SK-N-SH (cell line): ENCODE measurements at regions not wholly inside any gene's neighbourhood (a gene's known extent, or its start where the extent isn't known, plus 50 kb on each side); places are given as distances from the start of the nearest gene placed in this dataset.
"Not testable (repeated sequence)": the region's sequence is repeated elsewhere in the genome, so short reads cannot be mapped to it uniquely, and the experiment has no call there.

Experiments used
- CTCF ChIA-PET: fragments of 300-600, 350-600 bp; formaldehyde crosslinking; extraction: SDS; loops from one replicate; lab custom pipeline; 2021; lab: Yijun Ruan, JAX
- POLR2A ChIA-PET: fragments of 350-600 bp; sonication (Branson Sonifier 250); formaldehyde crosslinking; extraction: SDS; loops from one replicate; lab custom pipeline; 2020; ENCODE audit warnings: antibody characterized with exemption, inconsistent platforms; lab: Yijun Ruan, JAX
- DNase-seq: peaks from one replicate; pipeline ENCODE4 v3.0.0; 2012
- H2AFZ ChIP-seq: fragments of 200-600 bp; sonication (generic); 2 replicates; pipeline ENCODE4 v1.8.1; 2016; ENCODE audit warnings: antibody characterized with exemption, mild to moderate bottlenecking, low read depth
- H3F3A ChIP-seq: fragments of 200-600 bp; sonication (generic); replicated peaks from 2 replicates; pipeline ENCODE3; 2016; ENCODE audit warnings: antibody characterized with exemption, mild to moderate bottlenecking; ENCODE audit not compliant: insufficient read depth
- H3K27ac ChIP-seq, 2 experiments: fragments of 200-500 bp in 1 of 2; fragments of 200-600 bp in 1 of 2; sonication (Bioruptor generic) in 1 of 2; sonication (generic), shearing (Covaris generic) in 1 of 2; 2 replicates each; pipeline versions ENCODE4 v1.5.1 to v1.6.1; 2014 to 2016; ENCODE audit warnings: low read depth in 2 of 2, inconsistent platforms in 1 of 2, low read length in 1 of 2, mild to moderate bottlenecking in 1 of 2, mixed read lengths in 1 of 2
- H3K27me3 ChIP-seq: fragments of 200-600 bp; sonication (generic), shearing (Covaris generic); 2 replicates; pipeline ENCODE4 v1.6.1; 2016; ENCODE audit warnings: mixed run types; ENCODE audit not compliant: insufficient read depth
- H3K36me3 ChIP-seq, 2 experiments: fragments of 200-500 bp in 1 of 2; fragments of 200-600 bp in 1 of 2; sonication (Bioruptor generic) in 1 of 2; sonication (generic) in 1 of 2; replicated peaks in 1 of 2; 2 replicates each; pipeline versions ENCODE3 to v1.5.1; 2014 to 2016; ENCODE audit warnings: low read length in 1 of 2, mild to moderate bottlenecking in 1 of 2; ENCODE audit not compliant: insufficient read depth in 2 of 2, control insufficient read depth in 1 of 2
- H3K4me1 ChIP-seq, 2 experiments: fragments of 200-500 bp in 1 of 2; fragments of 200-600 bp in 1 of 2; sonication (Bioruptor generic) in 1 of 2; sonication (generic), shearing (Covaris generic) in 1 of 2; 2 replicates each; pipeline versions ENCODE4 v1.5.1 to v1.6.1; 2014 to 2016; ENCODE audit warnings: low read depth in 1 of 2, low read length in 1 of 2, mixed run types in 1 of 2; ENCODE audit not compliant: insufficient read depth in 2 of 2, control insufficient read depth in 1 of 2
- H3K4me2 ChIP-seq: fragments of 200-600 bp; sonication (generic), shearing (Covaris generic); 2 replicates; pipeline ENCODE4 v1.6.1; 2017; ENCODE audit warnings: mixed run types
- H3K4me3 ChIP-seq, 2 experiments: fragments of 200-500 bp in 1 of 2; fragments of 200-600 bp in 1 of 2; sonication (Bioruptor generic) in 1 of 2; sonication (generic), shearing (Covaris generic) in 1 of 2; 2 replicates each; pipeline versions ENCODE4 v1.5.1 to v1.8.1; 2014 to 2016; ENCODE audit warnings: low read depth in 2 of 2, inconsistent platforms in 1 of 2, low read length in 1 of 2, mild to moderate bottlenecking in 1 of 2, mixed read lengths in 1 of 2, moderate library complexity in 1 of 2
- H3K79me2 ChIP-seq: fragments of 200-600 bp; sonication (generic); 2 replicates; pipeline ENCODE4 v1.8.1; 2017; ENCODE audit warnings: mild to moderate bottlenecking; ENCODE audit not compliant: insufficient read depth
- H3K9ac ChIP-seq: fragments of 200-600 bp; sonication (generic); 2 replicates; pipeline ENCODE4 v1.6.1; 2017; ENCODE audit warnings: mixed run types
- H3K9me2 ChIP-seq: fragments of 200-600 bp; sonication (generic); 2 replicates; pipeline ENCODE4 v1.6.1; 2017; ENCODE audit warnings: mixed run types
- H3K9me3 ChIP-seq: fragments of 200-600 bp; sonication (generic); 2 replicates; pipeline ENCODE4 v1.6.1; 2017; ENCODE audit warnings: mixed run types, mild to moderate bottlenecking, moderate library complexity
- H4K20me1 ChIP-seq: fragments of 200-600 bp; sonication (generic); 2 replicates; pipeline ENCODE4 v1.6.1; 2017; ENCODE audit warnings: mild to moderate bottlenecking, mixed run types; ENCODE audit not compliant: insufficient read depth
- CHD2 ChIP-seq: fragments of 150-350 bp; IDR thresholded peaks from 2 replicates; pipeline ENCODE4 v1.6.1; 2018; ENCODE audit warnings: low read length; ENCODE audit not compliant: partially characterized antibody
- EP300 ChIP-seq, 2 experiments: IDR thresholded peaks; 2 replicates each; pipeline versions ENCODE4 v1.4.0 to v1.6.1; 2012; ENCODE audit warnings: borderline replicate concordance in 1 of 2, low read depth in 1 of 2, low read length in 1 of 2
- EZH2phosphoT487 ChIP-seq: fragments of 200-600 bp; sonication (generic); IDR thresholded peaks from 2 replicates; pipeline ENCODE4 v1.6.1; 2017; ENCODE audit warnings: low read depth, mixed run types, mild to moderate bottlenecking, antibody characterized with exemption, moderate library complexity, borderline replicate concordance
- FOSL2 ChIP-seq: IDR thresholded peaks from 2 replicates; pipeline ENCODE4 v1.4.0; 2012; ENCODE audit warnings: low read depth, mild to moderate bottlenecking, moderate library complexity, borderline replicate concordance
- FOXJ3 ChIP-seq: sonication (generic); formaldehyde crosslinking; IDR thresholded peaks from 2 replicates; pipeline ENCODE4 v1.5.1; 2020; ENCODE audit warnings: mild to moderate bottlenecking, missing genetic modification reagents
- FOXM1 ChIP-seq: IDR thresholded peaks from 2 replicates; pipeline ENCODE4 v1.4.0; 2012; ENCODE audit warnings: low read depth, mild to moderate bottlenecking
- MXI1 ChIP-seq: IDR thresholded peaks from 2 replicates; pipeline ENCODE4 v1.6.1; 2012; ENCODE audit warnings: mild to moderate bottlenecking, low read depth, low read length, improper control_type of control experiment
- NFIC ChIP-seq: IDR thresholded peaks from 2 replicates; pipeline ENCODE4 v1.4.0; 2012; ENCODE audit warnings: borderline replicate concordance
- POLR2AphosphoS5 ChIP-seq: IDR thresholded peaks from 2 replicates; pipeline ENCODE4 v1.6.1; 2012; ENCODE audit warnings: low read depth, low read length
- RAD21 ChIP-seq: IDR thresholded peaks from 2 replicates; pipeline ENCODE4 v1.6.1; 2012; ENCODE audit warnings: mild to moderate bottlenecking, low read length
- RCOR1 ChIP-seq: fragments of 150-350 bp; IDR thresholded peaks from 2 replicates; pipeline ENCODE4 v1.6.1; 2017; ENCODE audit warnings: antibody characterized with exemption, low read length
- SMC3 ChIP-seq: IDR thresholded peaks from 2 replicates; pipeline ENCODE4 v1.6.1; 2012; ENCODE audit warnings: low read depth, low read length, improper control_type of control experiment
- TCF12 ChIP-seq: IDR thresholded peaks from 2 replicates; pipeline ENCODE4 v1.4.0; 2012
- TEAD4 ChIP-seq: IDR thresholded peaks from 2 replicates; pipeline ENCODE4 v1.4.0; 2012; ENCODE audit warnings: mild to moderate bottlenecking, borderline replicate concordance; ENCODE audit not compliant: insufficient read depth
- YY1 ChIP-seq: IDR thresholded peaks from 2 replicates; pipeline ENCODE4 v1.4.0; 2012; ENCODE audit warnings: low read depth, mild to moderate bottlenecking
- WGBS: methylation state at CpG from one replicate; pipeline ENCODE4 v1.1.6; 2017; ENCODE audit warnings: low lambda C conversion rate; 5-methylcytosine and 5-hydroxymethylcytosine counted together
- TF ChIP-seq, protein P1 (sequence below): IDR thresholded peaks from 2 replicates; pipeline ENCODE4 v1.6.1; 2012; ENCODE audit warnings: mild to moderate bottlenecking, low read depth, low read length, moderate library complexity
- TF ChIP-seq, protein P2 (sequence below): IDR thresholded peaks from 2 replicates; pipeline ENCODE4; 2012
- TF ChIP-seq, protein P3 (sequence below): IDR thresholded peaks from 2 replicates; pipeline ENCODE4 v1.4.0; 2012; ENCODE audit warnings: low read depth, borderline replicate concordance
- TF ChIP-seq, protein P4 (sequence below): IDR thresholded peaks from 2 replicates; pipeline ENCODE4 v1.4.0; 2012; ENCODE audit warnings: low read depth
- TF ChIP-seq, protein P5 (sequence below): IDR thresholded peaks from 2 replicates; pipeline ENCODE4 v1.4.0; 2012; ENCODE audit warnings: low read depth, borderline replicate concordance

DNA sequence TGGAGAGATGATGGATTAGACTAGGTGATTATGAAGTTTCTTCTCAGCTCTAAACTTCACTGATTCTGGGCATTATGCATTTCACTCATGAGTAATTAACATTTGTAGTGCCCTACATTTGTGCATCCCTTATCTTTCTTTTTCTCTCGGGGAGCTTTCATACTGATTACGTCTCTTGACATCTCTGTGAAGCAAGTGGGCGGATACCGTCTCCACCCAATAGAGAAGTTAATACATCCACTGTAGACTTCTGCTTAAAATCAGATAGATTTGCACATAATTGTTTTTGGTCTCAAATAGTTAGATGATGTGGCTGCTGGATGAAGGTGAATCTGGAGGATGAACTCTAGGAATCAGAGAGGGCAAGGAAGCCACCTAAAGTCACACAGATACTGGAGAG is 653.6 kb upstream of the EEF2KMT start:
- TF ChIP-seq EP300 (IDR thresholded peaks at IDR 0.05; ENCODE audit: borderline replicate concordance in 1 of 2, low read depth in 1 of 2, low read length in 1 of 2): no peak
- TF ChIP-seq POLR2AphosphoS5: no peak
- TF ChIP-seq, protein P1, sequence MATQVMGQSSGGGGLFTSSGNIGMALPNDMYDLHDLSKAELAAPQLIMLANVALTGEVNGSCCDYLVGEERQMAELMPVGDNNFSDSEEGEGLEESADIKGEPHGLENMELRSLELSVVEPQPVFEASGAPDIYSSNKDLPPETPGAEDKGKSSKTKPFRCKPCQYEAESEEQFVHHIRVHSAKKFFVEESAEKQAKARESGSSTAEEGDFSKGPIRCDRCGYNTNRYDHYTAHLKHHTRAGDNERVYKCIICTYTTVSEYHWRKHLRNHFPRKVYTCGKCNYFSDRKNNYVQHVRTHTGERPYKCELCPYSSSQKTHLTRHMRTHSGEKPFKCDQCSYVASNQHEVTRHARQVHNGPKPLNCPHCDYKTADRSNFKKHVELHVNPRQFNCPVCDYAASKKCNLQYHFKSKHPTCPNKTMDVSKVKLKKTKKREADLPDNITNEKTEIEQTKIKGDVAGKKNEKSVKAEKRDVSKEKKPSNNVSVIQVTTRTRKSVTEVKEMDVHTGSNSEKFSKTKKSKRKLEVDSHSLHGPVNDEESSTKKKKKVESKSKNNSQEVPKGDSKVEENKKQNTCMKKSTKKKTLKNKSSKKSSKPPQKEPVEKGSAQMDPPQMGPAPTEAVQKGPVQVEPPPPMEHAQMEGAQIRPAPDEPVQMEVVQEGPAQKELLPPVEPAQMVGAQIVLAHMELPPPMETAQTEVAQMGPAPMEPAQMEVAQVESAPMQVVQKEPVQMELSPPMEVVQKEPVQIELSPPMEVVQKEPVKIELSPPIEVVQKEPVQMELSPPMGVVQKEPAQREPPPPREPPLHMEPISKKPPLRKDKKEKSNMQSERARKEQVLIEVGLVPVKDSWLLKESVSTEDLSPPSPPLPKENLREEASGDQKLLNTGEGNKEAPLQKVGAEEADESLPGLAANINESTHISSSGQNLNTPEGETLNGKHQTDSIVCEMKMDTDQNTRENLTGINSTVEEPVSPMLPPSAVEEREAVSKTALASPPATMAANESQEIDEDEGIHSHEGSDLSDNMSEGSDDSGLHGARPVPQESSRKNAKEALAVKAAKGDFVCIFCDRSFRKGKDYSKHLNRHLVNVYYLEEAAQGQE: no peak
- TF ChIP-seq, protein P2, sequence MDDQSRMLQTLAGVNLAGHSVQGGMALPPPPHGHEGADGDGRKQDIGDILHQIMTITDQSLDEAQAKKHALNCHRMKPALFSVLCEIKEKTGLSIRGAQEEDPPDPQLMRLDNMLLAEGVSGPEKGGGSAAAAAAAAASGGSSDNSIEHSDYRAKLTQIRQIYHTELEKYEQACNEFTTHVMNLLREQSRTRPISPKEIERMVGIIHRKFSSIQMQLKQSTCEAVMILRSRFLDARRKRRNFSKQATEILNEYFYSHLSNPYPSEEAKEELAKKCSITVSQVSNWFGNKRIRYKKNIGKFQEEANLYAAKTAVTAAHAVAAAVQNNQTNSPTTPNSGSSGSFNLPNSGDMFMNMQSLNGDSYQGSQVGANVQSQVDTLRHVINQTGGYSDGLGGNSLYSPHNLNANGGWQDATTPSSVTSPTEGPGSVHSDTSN: no peak
- no peak for TF ChIP-seq RCOR1
- TF ChIP-seq CHD2: no peak
- TF ChIP-seq, protein P3, sequence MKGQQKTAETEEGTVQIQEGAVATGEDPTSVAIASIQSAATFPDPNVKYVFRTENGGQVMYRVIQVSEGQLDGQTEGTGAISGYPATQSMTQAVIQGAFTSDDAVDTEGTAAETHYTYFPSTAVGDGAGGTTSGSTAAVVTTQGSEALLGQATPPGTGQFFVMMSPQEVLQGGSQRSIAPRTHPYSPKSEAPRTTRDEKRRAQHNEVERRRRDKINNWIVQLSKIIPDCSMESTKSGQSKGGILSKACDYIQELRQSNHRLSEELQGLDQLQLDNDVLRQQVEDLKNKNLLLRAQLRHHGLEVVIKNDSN: no peak
- TF ChIP-seq, protein P4, sequence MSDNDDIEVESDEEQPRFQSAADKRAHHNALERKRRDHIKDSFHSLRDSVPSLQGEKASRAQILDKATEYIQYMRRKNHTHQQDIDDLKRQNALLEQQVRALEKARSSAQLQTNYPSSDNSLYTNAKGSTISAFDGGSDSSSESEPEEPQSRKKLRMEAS: no peak
- no peak for TF ChIP-seq TCF12
- no peak for TF ChIP-seq FOXM1
- TF ChIP-seq NFIC: no peak
- TF ChIP-seq FOSL2: no peak
- TF ChIP-seq MXI1: no peak
- TF ChIP-seq RAD21: no peak
- no peak for TF ChIP-seq EZH2phosphoT487
- no peak for TF ChIP-seq SMC3
- no peak for TF ChIP-seq TEAD4
- no peak for TF ChIP-seq FOXJ3
- no peak for TF ChIP-seq YY1
- TF ChIP-seq, protein P5, sequence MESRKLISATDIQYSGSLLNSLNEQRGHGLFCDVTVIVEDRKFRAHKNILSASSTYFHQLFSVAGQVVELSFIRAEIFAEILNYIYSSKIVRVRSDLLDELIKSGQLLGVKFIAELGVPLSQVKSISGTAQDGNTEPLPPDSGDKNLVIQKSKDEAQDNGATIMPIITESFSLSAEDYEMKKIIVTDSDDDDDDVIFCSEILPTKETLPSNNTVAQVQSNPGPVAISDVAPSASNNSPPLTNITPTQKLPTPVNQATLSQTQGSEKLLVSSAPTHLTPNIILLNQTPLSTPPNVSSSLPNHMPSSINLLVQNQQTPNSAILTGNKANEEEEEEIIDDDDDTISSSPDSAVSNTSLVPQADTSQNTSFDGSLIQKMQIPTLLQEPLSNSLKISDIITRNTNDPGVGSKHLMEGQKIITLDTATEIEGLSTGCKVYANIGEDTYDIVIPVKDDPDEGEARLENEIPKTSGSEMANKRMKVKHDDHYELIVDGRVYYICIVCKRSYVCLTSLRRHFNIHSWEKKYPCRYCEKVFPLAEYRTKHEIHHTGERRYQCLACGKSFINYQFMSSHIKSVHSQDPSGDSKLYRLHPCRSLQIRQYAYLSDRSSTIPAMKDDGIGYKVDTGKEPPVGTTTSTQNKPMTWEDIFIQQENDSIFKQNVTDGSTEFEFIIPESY: no peak
- WGBS: 60% methylated on average over 4 of the region's 4 CpGs
- POLR2A ChIA-PET: no interaction called here

DNA sequence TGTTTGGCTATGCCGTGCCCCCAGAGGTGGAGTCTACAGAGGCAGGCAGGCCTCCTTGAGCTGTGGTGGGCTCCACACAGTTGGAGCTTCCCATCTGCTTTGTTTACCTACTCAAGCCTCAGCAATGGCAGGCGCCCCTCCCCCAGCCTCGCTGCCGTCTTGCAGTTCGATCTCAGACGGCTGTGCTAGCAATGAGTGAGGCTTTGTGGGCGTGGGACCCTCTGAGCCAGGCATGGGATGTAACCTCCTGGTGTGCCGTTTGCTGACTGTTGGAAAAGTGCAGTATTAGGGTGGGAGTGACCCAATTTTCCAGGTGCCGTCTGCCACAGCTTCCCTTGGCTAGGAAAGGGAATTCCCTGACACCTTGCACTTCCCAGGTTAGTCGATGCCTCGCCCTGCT is 652.8 kb upstream of the EEF2KMT start:
- H3F3A ChIP-seq, H3K4me2 ChIP-seq, H3K36me3 ChIP-seq, H4K20me1 ChIP-seq, H3K79me2 ChIP-seq, H3K9ac ChIP-seq, DNase-seq, CTCF ChIA-PET, POLR2A ChIA-PET, H3K27ac ChIP-seq, H3K9me3 ChIP-seq, H3K27me3 ChIP-seq, H3K4me1 ChIP-seq, H3K4me3 ChIP-seq, H3K9me2 ChIP-seq, H2AFZ ChIP-seq: not testable (repeated sequence)
- WGBS: 62% methylated on average over 9 of the region's 11 CpGs

More for the DNA sequence above, 653.6 kb upstream of the EEF2KMT start:
- Histone ChIP-seq H3F3A (no peaks in the 10 kb centered on the region), H3K4me3 (no peak overlapping the region), H3K9me3 (no peaks in the 10 kb centered on the region), H3K27me3 (no peaks in the 10 kb centered on the region), H3K9ac (no peak overlapping the region), H3K4me2 (no peak overlapping the region), H4K20me1 (no peaks in the 10 kb centered on the region), H3K27ac (no peak overlapping the region), H3K9me2 (no peaks in the 10 kb centered on the region), H3K79me2 (no peaks in the 10 kb centered on the region), H3K36me3 (no peaks in the 10 kb centered on the region), H3K4me1 (no peaks in the 10 kb centered on the region), H2AFZ (no peak overlapping the region)
- DNase-seq: no peak
- CTCF ChIA-PET: interaction anchor here (0.6 to 1.3 kb wide), 2 partner anchors 635 to 822 kb away, joined by 3 read pairs; no protein-coding TSS in a partner anchor
